ENCODE measurements at regions not wholly inside any gene's neighbourhood (a gene's known extent, or its start where the extent isn't known, plus 50 kb on each side); places are given as distances from the start of the nearest gene placed in this dataset.

DNA sequence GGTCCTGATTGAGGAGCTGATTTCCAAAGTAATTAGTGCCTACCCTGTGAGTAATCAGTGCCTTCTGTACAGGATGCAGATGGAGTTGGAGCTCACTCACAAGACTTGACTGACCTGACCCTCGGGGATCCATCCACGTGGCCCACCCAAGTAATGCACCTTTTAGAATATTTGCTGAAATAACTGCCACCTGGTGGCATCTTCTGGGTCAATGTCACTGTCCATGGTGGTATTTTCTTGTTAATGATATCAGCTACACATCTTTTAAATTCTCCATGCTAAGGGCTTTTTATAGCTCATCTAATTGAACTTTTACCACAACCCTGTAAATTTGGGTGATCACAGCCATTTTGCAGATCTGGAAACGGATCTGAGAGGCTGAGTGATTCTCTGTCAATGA lies 74.3 kb upstream of the ANKRD34C start:
- Histone ChIP-seq H3K27ac (ENCODE audit: low read length) (no peak overlapping the region), H3K27me3 (ENCODE audit: control insufficient read depth, insufficient read depth, low read length) (no peaks in the 10 kb centered on the region), H3K36me3 (ENCODE audit: control insufficient read depth, insufficient read depth, low read length) (no peaks in the 10 kb centered on the region), H3K4me3 (ENCODE audit: low read length) (no peak overlapping the region), H3K4me1 (ENCODE audit: control insufficient read depth, insufficient read depth, low read length) (peaks cover 1% of the 10 kb centered on the region; the same call in 1 of the 2 replicates), H3K9me3 (ENCODE audit: control insufficient read depth, insufficient read depth, low read length) (no peaks in the 10 kb centered on the region)
- no CpG with 5 or more reads among the region's 3 CpGs for WGBS (ENCODE audit: insufficient coverage, insufficient read length)
- DNase-seq (ENCODE audit: low read depth, low spot score), result no peak

DNA sequence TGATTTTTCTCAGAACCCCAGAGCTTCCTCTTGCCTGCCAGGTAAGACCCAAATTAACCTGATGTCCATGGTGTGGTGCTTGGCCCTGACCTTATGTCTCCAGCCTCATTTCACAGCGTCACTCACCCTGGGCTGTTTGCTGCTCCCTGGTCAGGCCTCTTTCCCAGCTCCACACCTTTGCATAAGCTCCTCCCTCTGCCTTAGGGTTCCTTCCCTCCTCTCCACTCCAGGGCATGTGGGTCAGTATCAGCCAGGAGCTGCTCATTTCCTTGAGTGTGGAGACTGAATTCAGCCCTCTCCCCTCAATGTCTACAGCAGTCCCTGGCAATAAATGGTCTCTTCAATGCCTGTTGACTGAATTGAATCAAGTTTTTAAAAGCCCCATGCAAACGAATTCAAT lies 75.6 kb upstream of the ANKRD34C start:
- WGBS (ENCODE audit: insufficient coverage, insufficient read length), result no CpG with 5 or more reads among the region's 2 CpGs
- no peak for DNase-seq (ENCODE audit: low read depth, low spot score)
- Histone ChIP-seq H3K9me3 (ENCODE audit: control insufficient read depth, insufficient read depth, low read length) (no peaks in the 10 kb centered on the region), H3K4me1 (ENCODE audit: control insufficient read depth, insufficient read depth, low read length) (peaks cover 1% of the 10 kb centered on the region; the same call in 1 of the 2 replicates), H3K36me3 (ENCODE audit: control insufficient read depth, insufficient read depth, low read length) (no peaks in the 10 kb centered on the region), H3K4me3 (ENCODE audit: low read length) (no peak overlapping the region), H3K27me3 (ENCODE audit: control insufficient read depth, insufficient read depth, low read length) (no peaks in the 10 kb centered on the region), H3K27ac (ENCODE audit: low read length) (no peak overlapping the region)

GRCh38 chr15:79204886-79205675 lies 77.4 kb upstream of the ANKRD34C start:
- no peak overlapping the region for H3K27ac ChIP-seq (ENCODE audit: low read length)
- no peaks in the 10 kb centered on the region for H3K27me3 ChIP-seq (ENCODE audit: control insufficient read depth, insufficient read depth, low read length)
- DNase-seq (ENCODE audit: low read depth, low spot score), result no peak
- no peaks in the 10 kb centered on the region for H3K36me3 ChIP-seq (ENCODE audit: control insufficient read depth, insufficient read depth, low read length)
- WGBS (ENCODE audit: insufficient coverage, insufficient read length), result no CpG with 5 or more reads among the region's 16 CpGs
- H3K4me3 ChIP-seq (ENCODE audit: low read length), result no peak overlapping the region
- H3K4me1 ChIP-seq (ENCODE audit: control insufficient read depth, insufficient read depth, low read length), result peaks cover 1% of the 10 kb centered on the region; the same call in 1 of the 2 replicates
- no peaks in the 10 kb centered on the region for H3K9me3 ChIP-seq (ENCODE audit: control insufficient read depth, insufficient read depth, low read length)

GRCh38 chr15:79198461-79198860 lies 84.1 kb upstream of the ANKRD34C start:
- no peaks in the 10 kb centered on the region for H3K9me3 ChIP-seq (ENCODE audit: control insufficient read depth, insufficient read depth, low read length)
- DNase-seq (ENCODE audit: low read depth, low spot score), result no peak
- no CpG with 5 or more reads among the region's 6 CpGs for WGBS (ENCODE audit: insufficient coverage, insufficient read length)
- H3K27me3 ChIP-seq (ENCODE audit: control insufficient read depth, insufficient read depth, low read length), result no peaks in the 10 kb centered on the region
- H3K27ac ChIP-seq (ENCODE audit: low read length), result no peak overlapping the region
- no peaks in the 10 kb centered on the region for H3K36me3 ChIP-seq (ENCODE audit: control insufficient read depth, insufficient read depth, low read length)
- peaks cover 2% of the 10 kb centered on the region for H3K4me1 ChIP-seq (ENCODE audit: control insufficient read depth, insufficient read depth, low read length)
- no peak overlapping the region for H3K4me3 ChIP-seq (ENCODE audit: low read length)

GRCh38 chr15:79197285-79197684 lies 85.2 kb upstream of the ANKRD34C start:
- Histone ChIP-seq H3K36me3 (ENCODE audit: control insufficient read depth, insufficient read depth, low read length) (no peaks in the 10 kb centered on the region), H3K9me3 (ENCODE audit: control insufficient read depth, insufficient read depth, low read length) (no peaks in the 10 kb centered on the region), H3K4me1 (ENCODE audit: control insufficient read depth, insufficient read depth, low read length) (peaks cover 2% of the 10 kb centered on the region), H3K4me3 (ENCODE audit: low read length) (no peak overlapping the region), H3K27ac (ENCODE audit: low read length) (no peak overlapping the region), H3K27me3 (ENCODE audit: control insufficient read depth, insufficient read depth, low read length) (no peaks in the 10 kb centered on the region)
- WGBS (ENCODE audit: insufficient coverage, insufficient read length), result no CpG with 5 or more reads among the region's 7 CpGs
- no peak for DNase-seq (ENCODE audit: low read depth, low spot score)

GRCh38 chr15:79195802-79196201 lies 86.7 kb upstream of the ANKRD34C start:
- H3K4me1 ChIP-seq (ENCODE audit: control insufficient read depth, insufficient read depth, low read length), result peaks cover 2% of the 10 kb centered on the region
- no peaks in the 10 kb centered on the region for H3K36me3 ChIP-seq (ENCODE audit: control insufficient read depth, insufficient read depth, low read length)
- no peak for DNase-seq (ENCODE audit: low read depth, low spot score)
- H3K9me3 ChIP-seq (ENCODE audit: control insufficient read depth, insufficient read depth, low read length), result no peaks in the 10 kb centered on the region
- no peak overlapping the region for H3K27ac ChIP-seq (ENCODE audit: low read length)
- no peaks in the 10 kb centered on the region for H3K27me3 ChIP-seq (ENCODE audit: control insufficient read depth, insufficient read depth, low read length)
- H3K4me3 ChIP-seq (ENCODE audit: low read length), result no peak overlapping the region
- WGBS (ENCODE audit: insufficient coverage, insufficient read length), result no CpG with 5 or more reads among the region's 5 CpGs

- Histone ChIP-seq H3K9me3 (ENCODE audit: control insufficient read depth, insufficient read depth, low read length) (no peaks in the 10 kb centered on the region), H3K4me3 (ENCODE audit: low read length) (no peak overlapping the region), H3K27me3 (ENCODE audit: control insufficient read depth, insufficient read depth, low read length) (no peaks in the 10 kb centered on the region), H3K4me1 (ENCODE audit: control insufficient read depth, insufficient read depth, low read length) (peaks cover 2% of the 10 kb centered on the region), H3K36me3 (ENCODE audit: control insufficient read depth, insufficient read depth, low read length) (no peaks in the 10 kb centered on the region), H3K27ac (ENCODE audit: low read length) (no peak overlapping the region)
- no CpG with 5 or more reads among the region's 4 CpGs for WGBS (ENCODE audit: insufficient coverage, insufficient read length)
- no peak for DNase-seq (ENCODE audit: low read depth, low spot score)
Measured at GRCh38 chr15:79195239-79195638, 87.3 kb upstream of the ANKRD34C start.

DNA sequence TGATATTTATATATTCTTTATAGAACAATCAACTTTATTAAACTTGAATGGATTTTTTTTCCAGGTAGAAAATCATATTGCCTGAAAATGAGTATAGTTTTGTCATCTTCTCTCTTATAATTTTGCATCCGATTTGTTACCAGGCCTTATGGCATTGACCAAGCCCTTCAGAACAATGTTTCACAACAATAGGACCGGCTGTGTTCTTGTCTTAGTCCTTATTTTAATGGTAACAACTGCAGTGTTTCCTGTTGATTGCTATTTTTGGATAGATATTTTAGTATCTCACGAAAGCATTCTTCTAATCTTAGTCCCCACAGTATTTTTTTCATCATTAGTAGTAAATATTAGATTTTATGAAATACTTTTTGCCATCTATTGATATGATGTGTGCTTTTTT lies 88.1 kb upstream of the ANKRD34C start:
- no CpG with 5 or more reads among the region's 3 CpGs for WGBS (ENCODE audit: insufficient coverage, insufficient read length)
- DNase-seq (ENCODE audit: low read depth, low spot score), result no peak
- peaks cover 2% of the 10 kb centered on the region for H3K4me1 ChIP-seq (ENCODE audit: control insufficient read depth, insufficient read depth, low read length)
- H3K9me3 ChIP-seq (ENCODE audit: control insufficient read depth, insufficient read depth, low read length), result no peaks in the 10 kb centered on the region
- H3K36me3 ChIP-seq (ENCODE audit: control insufficient read depth, insufficient read depth, low read length), result no peaks in the 10 kb centered on the region
- no peak overlapping the region for H3K4me3 ChIP-seq (ENCODE audit: low read length)
- no peaks in the 10 kb centered on the region for H3K27me3 ChIP-seq (ENCODE audit: control insufficient read depth, insufficient read depth, low read length)
- H3K27ac ChIP-seq (ENCODE audit: low read length), result no peak overlapping the region

DNA sequence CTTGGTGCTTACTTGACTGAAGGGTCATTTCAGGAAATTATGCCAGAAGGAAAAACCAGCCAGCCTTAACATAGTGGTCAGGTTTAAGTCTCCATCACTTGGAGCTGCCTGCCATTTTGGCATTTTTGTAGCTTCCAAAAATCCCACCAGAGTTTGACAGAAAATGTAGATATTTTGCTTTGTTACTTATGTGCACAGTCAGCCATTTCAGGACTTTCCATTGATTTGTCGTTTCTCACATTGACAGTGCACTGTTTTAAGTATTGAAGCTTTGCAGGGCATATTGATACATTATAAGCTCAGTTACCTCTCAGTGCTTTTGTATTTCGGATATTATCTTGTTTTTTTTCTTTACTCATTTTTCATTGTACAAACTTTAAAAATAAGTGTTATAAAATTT lies 89.0 kb upstream of the ANKRD34C start:
- Histone ChIP-seq H3K27ac (ENCODE audit: low read length) (no peak overlapping the region), H3K36me3 (ENCODE audit: control insufficient read depth, insufficient read depth, low read length) (no peaks in the 10 kb centered on the region), H3K4me3 (ENCODE audit: low read length) (no peak overlapping the region), H3K4me1 (ENCODE audit: control insufficient read depth, insufficient read depth, low read length) (peaks cover 2% of the 10 kb centered on the region), H3K27me3 (ENCODE audit: control insufficient read depth, insufficient read depth, low read length) (no peaks in the 10 kb centered on the region), H3K9me3 (ENCODE audit: control insufficient read depth, insufficient read depth, low read length) (no peaks in the 10 kb centered on the region)
- WGBS (ENCODE audit: insufficient coverage, insufficient read length), result no CpG with 5 or more reads among the region's 2 CpGs
- no peak for DNase-seq (ENCODE audit: low read depth, low spot score)

DNA sequence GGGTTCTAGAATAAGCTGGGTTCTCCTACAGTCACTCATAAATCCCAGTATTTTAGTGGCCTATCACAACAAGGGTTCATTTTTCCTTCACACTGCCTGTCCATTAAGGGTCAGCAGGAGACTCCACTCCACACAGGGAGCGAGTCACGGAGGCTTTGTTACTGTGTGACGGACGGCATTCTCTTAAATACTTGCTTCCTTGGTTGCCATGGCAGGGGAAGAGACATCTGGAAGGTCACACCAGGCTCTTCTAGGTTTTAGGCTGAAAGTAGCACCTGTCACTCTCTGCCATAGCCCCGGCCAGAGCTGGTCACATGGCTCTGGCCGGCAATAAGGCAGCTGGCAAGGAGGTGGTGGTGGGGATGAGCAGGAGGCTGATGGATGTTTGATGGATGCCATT lies 89.4 kb upstream of the ANKRD34C start:
- H3K9me3 ChIP-seq (ENCODE audit: control insufficient read depth, insufficient read depth, low read length), result no peaks in the 10 kb centered on the region
- no CpG with 5 or more reads among the region's 6 CpGs for WGBS (ENCODE audit: insufficient coverage, insufficient read length)
- no peak overlapping the region for H3K4me3 ChIP-seq (ENCODE audit: low read length)
- no peak overlapping the region for H3K27ac ChIP-seq (ENCODE audit: low read length)
- no peak for DNase-seq (ENCODE audit: low read depth, low spot score)
- H3K36me3 ChIP-seq (ENCODE audit: control insufficient read depth, insufficient read depth, low read length), result no peaks in the 10 kb centered on the region
- peaks cover 2% of the 10 kb centered on the region for H3K4me1 ChIP-seq (ENCODE audit: control insufficient read depth, insufficient read depth, low read length)
- no peaks in the 10 kb centered on the region for H3K27me3 ChIP-seq (ENCODE audit: control insufficient read depth, insufficient read depth, low read length)

DNA sequence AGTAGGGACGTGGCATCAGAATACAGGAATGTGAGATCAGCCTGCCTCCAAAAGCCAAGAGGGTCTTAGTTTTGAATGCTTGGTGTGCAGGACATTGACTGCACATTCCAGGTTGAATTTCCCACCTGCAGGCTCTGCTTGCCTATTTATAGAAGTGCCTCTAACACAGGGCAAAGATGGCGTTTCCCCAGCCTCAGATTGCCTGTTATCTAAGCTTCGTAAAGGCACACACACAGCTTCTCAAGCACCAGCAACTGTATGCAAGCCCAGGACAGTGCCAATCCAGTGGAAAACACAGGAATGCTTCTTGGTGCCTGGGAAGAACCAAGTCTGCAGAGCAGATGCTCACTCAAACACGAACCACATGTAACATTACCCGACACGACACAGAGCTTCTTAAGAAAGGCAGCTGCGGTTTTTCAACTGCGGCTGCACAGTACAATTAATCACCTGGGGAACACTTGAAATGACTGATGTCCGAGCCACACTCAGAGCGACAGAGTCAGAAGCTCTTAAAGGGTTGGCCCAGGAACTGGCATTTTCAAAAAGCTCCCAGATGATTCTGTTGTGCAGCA lies 90.0 kb upstream of the ANKRD34C start:
- H3K4me1 ChIP-seq (ENCODE audit: control insufficient read depth, insufficient read depth, low read length), result peaks cover 2% of the 10 kb centered on the region
- no peak overlapping the region for H3K4me3 ChIP-seq (ENCODE audit: low read length)
- H3K36me3 ChIP-seq (ENCODE audit: control insufficient read depth, insufficient read depth, low read length), result no peaks in the 10 kb centered on the region
- WGBS (ENCODE audit: insufficient coverage, insufficient read length), result no CpG with 5 or more reads among the region's 10 CpGs
- no peak for DNase-seq (ENCODE audit: low read depth, low spot score)
- no peaks in the 10 kb centered on the region for H3K27me3 ChIP-seq (ENCODE audit: control insufficient read depth, insufficient read depth, low read length)
- no peak overlapping the region for H3K27ac ChIP-seq (ENCODE audit: low read length)
- H3K9me3 ChIP-seq (ENCODE audit: control insufficient read depth, insufficient read depth, low read length), result no peaks in the 10 kb centered on the region
